Tibial nerve (tissue), 4 donors: ENCODE measurements at regions not wholly inside any gene's neighbourhood (a gene's known extent, or its start where the extent isn't known, plus 50 kb on each side); places are given as distances from the start of the nearest gene placed in this dataset.

ENCODE experiments used
- CTCF ChIP-seq, 5 experiments: fragments of 200-600 bp in 3 of 5; fragments of 450-650 bp in 2 of 5; sonication (generic) in 3 of 5; IDR thresholded peaks; one replicate each; pipeline ENCODE4 v1.5.1; 2016 to 2019; ENCODE audit warnings: antibody characterized with exemption in 5 of 5, mild to moderate bottlenecking in 3 of 5, moderate library complexity in 2 of 5
- EP300 ChIP-seq, 2 donors: sonication (generic); formaldehyde crosslinking; IDR thresholded peaks; one replicate each; pipeline ENCODE4 v1.6.1; 2017; ENCODE audit warnings: antibody characterized with exemption in 2 of 2, mild to moderate bottlenecking in 1 of 2
- POLR2A ChIP-seq, 2 donors: fragments of 450-650 bp; IDR thresholded peaks; one replicate each; pipeline ENCODE4 v1.6.1; 2017; ENCODE audit warnings: antibody characterized with exemption in 2 of 2, mild to moderate bottlenecking in 2 of 2, moderate library complexity in 2 of 2

GRCh38 chr3:194925614-194926013 lies 239.9 kb downstream of the FAM43A start:
- TF ChIP-seq CTCF (IDR thresholded peaks at IDR 0.05) (no peak), EP300 (IDR thresholded peaks at IDR 0.05) (no peak), POLR2A (IDR thresholded peaks at IDR 0.05) (no peak)
